ENCODE measurements at regions not wholly inside any gene's neighbourhood (a gene's known extent, or its start where the extent isn't known, plus 50 kb on each side); places are given as distances from the start of the nearest gene placed in this dataset.
"Not testable (repeated sequence)": the region's sequence is repeated elsewhere in the genome, so short reads cannot be mapped to it uniquely, and the experiment has no call there.

DNA sequence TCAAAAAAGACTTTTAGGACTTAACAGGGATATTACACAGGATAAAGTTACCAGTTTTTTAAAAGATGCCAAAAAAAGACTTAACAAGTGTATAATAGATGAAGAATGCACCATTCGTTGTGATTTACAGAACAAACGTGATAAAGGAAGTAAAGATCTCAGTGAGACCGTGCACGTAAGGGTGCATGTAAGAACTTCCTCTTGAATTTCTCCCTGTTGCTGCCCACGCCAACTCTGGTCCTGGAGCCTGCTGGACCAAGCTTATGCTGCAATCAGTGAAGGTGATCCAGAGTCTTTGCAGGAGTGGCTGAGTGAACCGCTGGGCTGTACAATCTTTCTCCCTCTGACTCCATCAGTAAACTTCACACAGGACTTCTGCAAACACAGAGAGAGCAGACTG is 593.7 kb downstream of the TMEM121 start:
- H3K9me3 ChIP-seq: no peaks in the 10 kb centered on the region
- DNase-seq: no peak
- peaks cover 0 to 29% of the 10 kb centered on the region in 2 donors for H3K27me3 ChIP-seq
- H3K4me3 ChIP-seq: no peak overlapping the region
- ATAC-seq: no peak
- no peaks in the 10 kb centered on the region for H3K4me1 ChIP-seq
- intact Hi-C loops (cut with DNase I): no loop called here
- no peaks in the 10 kb centered on the region for H3K36me3 ChIP-seq
- no peak for TF ChIP-seq CTCF (IDR thresholded peaks at IDR 0.05)
- H3K27ac ChIP-seq: no peak overlapping the region

DNA sequence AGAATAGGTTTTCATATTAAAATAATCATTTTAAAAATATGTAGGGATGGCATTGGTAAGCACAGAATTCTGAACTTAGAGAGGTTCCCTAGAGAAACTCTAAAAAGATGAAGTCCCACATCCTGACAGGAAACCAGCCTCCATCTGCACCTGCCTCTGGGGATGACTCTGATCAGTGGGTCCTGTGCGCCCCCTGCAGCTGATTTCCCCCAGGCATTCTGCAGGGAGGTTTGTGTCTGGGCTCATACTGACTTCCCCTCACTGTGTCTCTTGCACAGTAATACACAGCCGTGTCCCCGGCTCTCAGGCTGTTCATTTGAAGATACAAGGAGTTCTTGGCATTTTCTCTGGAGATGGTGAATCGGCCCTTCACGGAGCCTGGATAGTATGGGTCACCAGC is 602.9 kb downstream of the TMEM121 start:
- peaks cover 0 to 48% of the 10 kb centered on the region in 2 donors for H3K27me3 ChIP-seq
- no peak overlapping the region for H3K4me3 ChIP-seq
- no peaks in the 10 kb centered on the region for H3K4me1 ChIP-seq
- no peaks in the 10 kb centered on the region for H3K9me3 ChIP-seq
- H3K27ac ChIP-seq: no peak overlapping the region
- ATAC-seq (no peak), DNase-seq (no peak)
- TF ChIP-seq CTCF (IDR thresholded peaks at IDR 0.05): no peak
- intact Hi-C loops (cut with DNase I): no loop called here
- H3K36me3 ChIP-seq: no peaks in the 10 kb centered on the region

GRCh38 chr14:106129904-106130661 is 603.7 kb downstream of the TMEM121 start:
- H3K9me3 ChIP-seq; ATAC-seq; H3K36me3 ChIP-seq; intact Hi-C loops (cut with DNase I); H3K4me1 ChIP-seq; DNase-seq; H3K4me3 ChIP-seq; H3K27ac ChIP-seq: not testable (repeated sequence)
- H3K27me3 ChIP-seq: peaks cover 0 to 46% of the 10 kb centered on the region in 2 donors

DNA sequence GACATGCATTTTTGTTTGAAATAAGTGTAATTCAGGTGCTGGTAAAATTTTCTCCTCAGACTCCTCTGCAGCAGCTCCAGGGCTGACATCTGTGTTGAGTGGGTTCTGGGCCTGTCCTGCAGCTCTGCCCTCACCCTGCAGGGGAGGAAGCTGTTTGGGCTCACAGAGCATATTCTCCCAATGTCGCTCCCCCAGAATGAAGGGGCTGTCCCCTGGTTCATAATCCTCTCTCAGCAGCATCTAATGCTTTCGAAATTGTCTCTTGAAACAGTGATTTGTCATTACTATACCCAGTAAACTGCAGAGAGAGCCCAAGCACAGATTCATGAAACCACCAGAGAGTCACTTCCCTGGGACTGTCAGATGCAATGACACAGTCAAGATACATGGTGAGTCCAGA is 606.7 kb downstream of the TMEM121 start:
- intact Hi-C loops (cut with DNase I); H3K27ac ChIP-seq; H3K4me1 ChIP-seq; H3K4me3 ChIP-seq; H3K36me3 ChIP-seq; DNase-seq; ATAC-seq; H3K9me3 ChIP-seq: not testable (repeated sequence)
- peaks cover 0 to 28% of the 10 kb centered on the region in 2 donors for H3K27me3 ChIP-seq

DNA sequence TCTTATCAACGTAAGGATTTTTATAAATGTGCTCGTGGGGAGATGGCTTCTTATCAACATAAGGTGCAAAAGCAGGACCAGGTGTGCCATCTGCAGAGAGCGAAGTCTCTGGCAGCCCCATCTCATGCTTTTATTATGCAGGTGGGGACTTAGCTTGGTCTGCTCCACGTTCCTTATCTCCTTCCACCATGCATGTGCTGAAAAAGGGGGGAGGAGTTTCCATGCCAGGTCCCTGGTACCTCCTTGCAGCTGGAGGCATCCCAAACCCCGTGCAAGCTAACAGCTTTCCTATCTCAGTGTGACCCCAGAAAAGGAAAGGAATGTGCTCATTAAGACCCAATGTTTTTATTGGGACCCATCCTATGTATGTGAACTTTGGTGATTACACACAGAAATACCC is 608.5 kb downstream of the TMEM121 start:
- Histone ChIP-seq H3K4me1 (no peaks in the 10 kb centered on the region), H3K9me3 (no peaks in the 10 kb centered on the region), H3K27ac (no peak overlapping the region), H3K36me3 (no peaks in the 10 kb centered on the region), H3K27me3 (peaks cover 0 to 11% of the 10 kb centered on the region in 2 donors), H3K4me3 (no peak overlapping the region)
- DNase-seq (no peak), ATAC-seq (no peak)
- no peak for TF ChIP-seq CTCF (IDR thresholded peaks at IDR 0.05)
- intact Hi-C loops (cut with DNase I): no loop called here

DNA sequence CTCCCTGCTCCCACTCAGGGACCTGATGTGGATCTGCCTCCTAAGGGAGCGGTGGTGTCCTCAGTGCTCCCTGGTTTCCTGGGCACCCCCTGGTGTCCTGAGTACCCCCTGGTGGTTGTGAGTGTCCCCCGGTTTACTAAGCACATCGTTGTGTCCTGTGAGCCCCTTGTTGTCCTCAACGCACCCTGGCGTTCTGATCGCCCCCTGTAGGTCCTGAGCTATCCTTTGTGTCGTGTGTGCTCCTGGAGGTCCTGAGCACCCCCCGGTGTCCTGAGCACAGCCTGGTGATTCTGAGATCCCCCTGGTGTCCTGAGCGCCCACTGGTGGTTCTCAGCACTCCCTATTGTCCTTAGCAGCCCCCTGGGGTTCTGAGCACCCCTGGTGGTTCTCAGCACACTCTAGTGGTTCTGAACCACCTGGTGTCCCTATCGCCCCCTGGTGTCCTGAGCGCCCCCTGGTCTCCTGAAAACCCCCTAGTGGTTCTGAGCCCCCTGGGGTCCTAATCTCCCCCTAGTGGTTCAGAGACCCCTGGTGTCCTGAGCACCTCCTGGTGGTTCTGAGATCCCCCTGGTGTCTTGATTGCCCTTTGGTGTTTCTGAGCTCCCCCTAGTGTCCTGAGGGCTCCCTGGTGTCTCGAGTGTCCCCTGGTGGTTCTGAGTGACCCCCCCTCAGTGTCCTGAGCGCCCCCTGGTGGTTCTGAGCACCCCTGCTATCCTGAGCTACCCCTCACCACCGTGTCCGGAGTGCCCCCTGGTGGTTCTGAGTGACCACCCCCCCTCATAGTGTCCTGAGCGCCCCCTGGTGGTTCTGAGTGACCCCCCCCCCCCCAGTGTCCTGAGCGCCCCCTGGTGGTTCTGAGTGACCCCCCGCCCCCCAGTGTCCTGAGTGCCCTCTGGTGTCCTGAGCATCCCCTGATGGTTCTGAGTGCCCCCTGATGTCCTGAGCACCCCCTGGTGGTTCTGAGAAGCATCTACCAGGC is 615.1 kb downstream of the TMEM121 start:
- no peaks in the 10 kb centered on the region for H3K27me3 ChIP-seq
- DNase-seq: no peak
- no peak for TF ChIP-seq CTCF (IDR thresholded peaks at IDR 0.05)

GRCh38 chr14:106145731-106146130 is 619.3 kb downstream of the TMEM121 start:
- intact Hi-C loops (cut with DNase I); H3K4me1 ChIP-seq; DNase-seq; H3K27me3 ChIP-seq; H3K9me3 ChIP-seq; H3K27ac ChIP-seq; ATAC-seq; H3K36me3 ChIP-seq; H3K4me3 ChIP-seq: not testable (repeated sequence)

More for the DNA sequence above, 615.1 kb downstream of the TMEM121 start:
- Histone ChIP-seq H3K36me3 (no peaks in the 10 kb centered on the region), H3K9me3 (no peaks in the 10 kb centered on the region), H3K27ac (no peak overlapping the region), H3K4me3 (no peak overlapping the region), H3K4me1 (no peaks in the 10 kb centered on the region)
- ATAC-seq: no peak
- intact Hi-C loops (cut with DNase I): no loop called here

Data from left lung (tissue), 4 donors.